Heart left ventricle (tissue), 13 donors: ENCODE measurements at regions not wholly inside any gene's neighbourhood (a gene's known extent, or its start where the extent isn't known, plus 50 kb on each side); places are given as distances from the start of the nearest gene placed in this dataset.

Experiments
- POLR2A ChIP-seq, 2 donors: fragments of 450-650 bp; IDR thresholded peaks; one replicate each; pipeline ENCODE4 v1.6.1; 2017; ENCODE audit warnings: antibody characterized with exemption in 2 of 2, mild to moderate bottlenecking in 2 of 2, moderate library complexity in 2 of 2
- TF ChIP-seq, protein P1 (sequence below), 12 donors: fragments of 200-600 bp; sonication (generic) in 4 of 12; IDR thresholded peaks; one replicate each; pipeline versions ENCODE4 v1.5.0 to v1.8.0; 2018 to 2022; ENCODE audit warnings: antibody characterized with exemption in 12 of 12, mild to moderate bottlenecking in 5 of 12
- donor health status: ischemic (EF 13 %, LVEDD 7.1; RV severe dilation, severe dysfunction).
- donor health status: DM: no; HTN: yes; CAD: no.
- donor health status: DM: no; HTN: no; CAD: no.
- donor health status: ischemic (EF 25% LVEDD 6.9; RV normal size, moderate dysfunction).
- donor health status: ischemic (EF 25% LVEDD 5.7; RV mildly dilated, moderate dysfunction).
- donor health status: ischemic (EF 35%, LVEDD 5.7; RV mildly dilated, moderate dysfunction).
- donor health status: nonischemic (EF 11% LVEDD 7.7; RV severe dilation, severe dysfunction).
- donor health status: DM: yes; HTN: yes; CAD: no.
- donor health status: PGD.
- donor health status: ischemic (EF 29% LVEDD 5.4; RV normal size, mild dysfunction).
- donor health status: nonischemic (EF 23%, LVEDD 6.1; RV moderate dilation, normal function).

DNA sequence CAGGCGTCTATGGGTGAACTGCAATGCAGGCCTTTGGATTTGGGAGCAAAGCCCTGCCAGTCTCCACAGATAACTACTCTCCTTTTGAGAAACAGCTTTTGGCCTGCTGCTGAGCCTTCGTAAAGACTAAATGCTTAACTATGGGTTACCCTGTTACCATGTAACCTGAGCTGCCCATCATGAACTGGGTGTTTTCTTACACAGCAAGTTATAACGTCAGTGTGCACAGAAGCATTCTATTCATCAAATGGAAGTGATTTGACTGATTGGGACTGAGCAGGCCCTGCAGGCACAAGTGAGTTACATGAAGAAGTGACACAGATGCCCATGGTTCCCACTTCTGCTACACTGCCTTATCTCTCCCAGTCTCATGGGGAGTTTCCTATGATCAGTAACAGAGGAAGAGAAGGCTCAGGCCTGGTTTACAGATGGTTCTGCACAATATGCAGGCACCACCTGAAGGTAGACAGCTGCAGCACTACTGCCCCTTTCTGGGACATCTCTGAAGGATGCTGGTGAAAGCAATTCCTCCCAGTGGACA is 319.1 kb downstream of the CD83 start:
- TF ChIP-seq, protein P1, sequence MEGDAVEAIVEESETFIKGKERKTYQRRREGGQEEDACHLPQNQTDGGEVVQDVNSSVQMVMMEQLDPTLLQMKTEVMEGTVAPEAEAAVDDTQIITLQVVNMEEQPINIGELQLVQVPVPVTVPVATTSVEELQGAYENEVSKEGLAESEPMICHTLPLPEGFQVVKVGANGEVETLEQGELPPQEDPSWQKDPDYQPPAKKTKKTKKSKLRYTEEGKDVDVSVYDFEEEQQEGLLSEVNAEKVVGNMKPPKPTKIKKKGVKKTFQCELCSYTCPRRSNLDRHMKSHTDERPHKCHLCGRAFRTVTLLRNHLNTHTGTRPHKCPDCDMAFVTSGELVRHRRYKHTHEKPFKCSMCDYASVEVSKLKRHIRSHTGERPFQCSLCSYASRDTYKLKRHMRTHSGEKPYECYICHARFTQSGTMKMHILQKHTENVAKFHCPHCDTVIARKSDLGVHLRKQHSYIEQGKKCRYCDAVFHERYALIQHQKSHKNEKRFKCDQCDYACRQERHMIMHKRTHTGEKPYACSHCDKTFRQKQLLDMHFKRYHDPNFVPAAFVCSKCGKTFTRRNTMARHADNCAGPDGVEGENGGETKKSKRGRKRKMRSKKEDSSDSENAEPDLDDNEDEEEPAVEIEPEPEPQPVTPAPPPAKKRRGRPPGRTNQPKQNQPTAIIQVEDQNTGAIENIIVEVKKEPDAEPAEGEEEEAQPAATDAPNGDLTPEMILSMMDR (IDR thresholded peaks at IDR 0.05) = no peak
- no peak for TF ChIP-seq POLR2A (IDR thresholded peaks at IDR 0.05)
